ENCODE measurements at regions not wholly inside any gene's neighbourhood (a gene's known extent, or its start where the extent isn't known, plus 50 kb on each side); places are given as distances from the start of the nearest gene placed in this dataset.

DNA sequence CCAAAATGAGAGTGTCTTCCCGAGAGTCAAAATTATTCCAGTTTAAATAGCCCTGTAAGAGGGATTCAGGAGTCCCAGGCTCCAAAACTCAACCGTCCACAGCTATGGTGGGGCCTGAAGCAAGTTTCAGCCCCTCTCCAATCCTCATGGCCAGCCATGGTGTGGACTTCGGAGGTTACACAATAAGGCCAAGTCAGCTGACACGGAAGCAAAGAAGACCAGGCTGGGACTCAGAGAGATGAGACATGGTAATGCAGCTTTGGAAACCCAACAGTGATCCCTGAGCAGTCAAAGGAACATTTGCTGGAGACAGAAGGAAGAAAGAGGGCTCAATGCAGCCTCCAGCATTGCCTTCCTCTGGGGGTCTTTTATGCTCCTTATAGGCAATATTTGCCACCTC, 324.6 kb upstream of the TLE3 start:
- Histone ChIP-seq H3K23ac (ENCODE audit: low read depth, low read length) (no peak overlapping the region), H3K4ac (ENCODE audit: low read depth, low read length) (no peak overlapping the region), H2AFZ (replicated peaks; ENCODE audit: low read length, poor library complexity) (no peak overlapping the region), H3K56ac (ENCODE audit: extremely low read depth, insufficient read depth, low read length) (no peak overlapping the region), H2AK5ac (ENCODE audit: low read depth, low read length) (no peak overlapping the region), H2BK15ac (ENCODE audit: low read depth, low read length) (no peak overlapping the region), H3K36me3 (ENCODE audit: control insufficient read depth, insufficient read depth, low read length) (no peaks in the 10 kb centered on the region), H3K4me2 (ENCODE audit: low read depth, low read length) (no peak overlapping the region), H2BK20ac (ENCODE audit: low read depth, low read length) (no peak overlapping the region), H4K91ac (ENCODE audit: insufficient read depth, low read depth, low read length) (no peak overlapping the region), H3K4me1 (ENCODE audit: control insufficient read depth, insufficient read depth, low read length) (peaks cover 6% of the 10 kb centered on the region), H2AK9ac (replicated peaks; ENCODE audit: low read depth, low read length, poor library complexity) (no peak overlapping the region), H4K8ac (ENCODE audit: low read depth in 2 of 2, low read length in 2 of 2) (no peak overlapping the region), H4K20me1 (ENCODE audit: insufficient read depth, low read length) (no peaks in the 10 kb centered on the region; the same call in 1 of the 2 replicates), H3K9me1 (ENCODE audit: insufficient read depth, low read length) (no peaks in the 10 kb centered on the region), H3K9ac (ENCODE audit: low read depth, low read length) (no peak overlapping the region), H3K27me3 (ENCODE audit: control insufficient read depth, insufficient read depth, low read length) (peaks cover 70% of the 10 kb centered on the region), H4K5ac (ENCODE audit: low read depth, low read length) (no peak overlapping the region), H3K18ac (ENCODE audit: low read depth, low read length) (no peak overlapping the region), H2BK120ac (ENCODE audit: low read depth, low read length) (no peak overlapping the region), H2BK5ac (ENCODE audit: low read depth, low read length, poor library complexity, severe bottlenecking) (no peak overlapping the region), H3K79me1 (ENCODE audit: low read depth in 1 of 2, low read length in 2 of 2) (no peaks in the 10 kb centered on the region), H3K27ac (ENCODE audit: insufficient read depth, low read length) (no peak overlapping the region), H3K14ac (replicated peaks; ENCODE audit: low read depth, low read length) (no peak overlapping the region), H3K9me3 (ENCODE audit: control insufficient read depth, insufficient read depth, low read length) (no peaks in the 10 kb centered on the region; the same call in 1 of the 2 replicates), H3K4me3 (ENCODE audit: insufficient read depth, low read depth, low read length) (no peak overlapping the region)
- ATAC-seq (ENCODE audit: low read depth) (no peak), DNase-seq (no peak)
- in situ Hi-C loops (cut with MboI; ENCODE audit: low sequenced_read_pairs) = no loop called here
- ChIA-PET CTCF (no interaction called here), POLR2A (ENCODE audit: unreplicated experiment) (no interaction called here)
- intact Hi-C loops (cut with micrococcal nuclease) = no loop called here
- no TSS peak for BruUV-seq (replicated peaks)
- dilution Hi-C loops (cut with HindIII; ENCODE audit: low sequenced_read_pairs, unreplicated experiment) = no loop called here
- TF ChIP-seq ELK1 (IDR thresholded peaks at IDR 0.05; ENCODE audit: borderline replicate concordance, low read depth, low read length) = no peak
- no peak for TF ChIP-seq FOS (IDR thresholded peaks at IDR 0.05; ENCODE audit: low read depth, low read length)
- TF ChIP-seq, protein P1, sequence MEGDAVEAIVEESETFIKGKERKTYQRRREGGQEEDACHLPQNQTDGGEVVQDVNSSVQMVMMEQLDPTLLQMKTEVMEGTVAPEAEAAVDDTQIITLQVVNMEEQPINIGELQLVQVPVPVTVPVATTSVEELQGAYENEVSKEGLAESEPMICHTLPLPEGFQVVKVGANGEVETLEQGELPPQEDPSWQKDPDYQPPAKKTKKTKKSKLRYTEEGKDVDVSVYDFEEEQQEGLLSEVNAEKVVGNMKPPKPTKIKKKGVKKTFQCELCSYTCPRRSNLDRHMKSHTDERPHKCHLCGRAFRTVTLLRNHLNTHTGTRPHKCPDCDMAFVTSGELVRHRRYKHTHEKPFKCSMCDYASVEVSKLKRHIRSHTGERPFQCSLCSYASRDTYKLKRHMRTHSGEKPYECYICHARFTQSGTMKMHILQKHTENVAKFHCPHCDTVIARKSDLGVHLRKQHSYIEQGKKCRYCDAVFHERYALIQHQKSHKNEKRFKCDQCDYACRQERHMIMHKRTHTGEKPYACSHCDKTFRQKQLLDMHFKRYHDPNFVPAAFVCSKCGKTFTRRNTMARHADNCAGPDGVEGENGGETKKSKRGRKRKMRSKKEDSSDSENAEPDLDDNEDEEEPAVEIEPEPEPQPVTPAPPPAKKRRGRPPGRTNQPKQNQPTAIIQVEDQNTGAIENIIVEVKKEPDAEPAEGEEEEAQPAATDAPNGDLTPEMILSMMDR (conservative IDR thresholded peaks at IDR 0.05; ENCODE audit: low read depth, low read length) = no peak
- TF ChIP-seq MAFK (IDR thresholded peaks at IDR 0.05; ENCODE audit: low read depth, low read length) = no peak
- TF ChIP-seq CHD1 (IDR thresholded peaks at IDR 0.05; ENCODE audit: low read depth, low read length) = no peak
- no peak for TF ChIP-seq POLR2A (IDR thresholded peaks at IDR 0.05; ENCODE audit: low read depth, low read length)
- TF ChIP-seq NFE2L2 (IDR thresholded peaks at IDR 0.05; ENCODE audit: low read depth, low read length) = no peak
- no CpG with 5 or more reads among the region's 4 CpGs for WGBS, 2 experiments (ENCODE audit: extremely low coverage in 2 of 2, insufficient read length in 1 of 2)
